ENCODE measurements at regions not wholly inside any gene's neighbourhood (a gene's known extent, or its start where the extent isn't known, plus 50 kb on each side); places are given as distances from the start of the nearest gene placed in this dataset.

GRCh38 chr13:72456486-72456885 lies 270.9 kb downstream of the MZT1 start:
- no peak for DNase-seq (ENCODE audit: low spot score)

- DNase-seq (ENCODE audit: low spot score): no peak
Measured at GRCh38 chr13:72453161-72453560, 274.3 kb downstream of the MZT1 start.

- DNase-seq (ENCODE audit: low spot score): no peak
Measured at GRCh38 chr13:72448082-72448481, 279.3 kb downstream of the MZT1 start.

GRCh38 chr13:72444999-72445398 lies 282.4 kb downstream of the MZT1 start:
- DNase-seq (ENCODE audit: low spot score): no peak

- DNase-seq (ENCODE audit: low spot score): no peak
Measured at GRCh38 chr13:72437458-72437857, 290.0 kb downstream of the MZT1 start.

- no peak for DNase-seq (ENCODE audit: low spot score)
Measured at GRCh38 chr13:72435251-72435650, 292.2 kb downstream of the MZT1 start.

GRCh38 chr13:72431981-72432682 lies 295.3 kb downstream of the MZT1 start:
- DNase-seq (ENCODE audit: low spot score): no peak

- no peak for DNase-seq (ENCODE audit: low spot score)
Measured at GRCh38 chr13:72430923-72431322, 296.5 kb downstream of the MZT1 start.

GRCh38 chr13:72427757-72428528 lies 299.5 kb downstream of the MZT1 start:
- DNase-seq (ENCODE audit: low spot score): no peak

- DNase-seq (ENCODE audit: low spot score): no peak
Measured at GRCh38 chr13:72424059-72424458, 303.4 kb downstream of the MZT1 start.

- no peak for DNase-seq (ENCODE audit: low spot score)
Measured at GRCh38 chr13:72415817-72416216, 311.6 kb downstream of the MZT1 start.

- no peak for DNase-seq (ENCODE audit: low spot score)
Measured at GRCh38 chr13:72412481-72412880, 314.9 kb downstream of the MZT1 start.

- DNase-seq (ENCODE audit: low spot score): no peak
Measured at GRCh38 chr13:72405441-72405840, 322.0 kb downstream of the MZT1 start.

GRCh38 chr13:72403396-72404010 lies 323.9 kb downstream of the MZT1 start:
- DNase-seq (ENCODE audit: low spot score): no peak

- no peak for DNase-seq (ENCODE audit: low spot score)
Measured at GRCh38 chr13:72400856-72401255, 326.6 kb downstream of the MZT1 start.

GRCh38 chr13:72399351-72399750 lies 328.1 kb downstream of the MZT1 start:
- no peak for DNase-seq (ENCODE audit: low spot score)

GRCh38 chr13:72397265-72397664 lies 330.2 kb downstream of the MZT1 start:
- DNase-seq (ENCODE audit: low spot score): no peak

- DNase-seq (ENCODE audit: low spot score): no peak
Measured at GRCh38 chr13:72390909-72391308, 336.5 kb downstream of the MZT1 start.

- no peak for DNase-seq (ENCODE audit: low spot score)
Measured at GRCh38 chr13:72386138-72386684, 341.2 kb downstream of the MZT1 start.

GRCh38 chr13:72384879-72385278 lies 342.6 kb downstream of the MZT1 start:
- no peak for DNase-seq (ENCODE audit: low spot score)

GRCh38 chr13:72384186-72384823 lies 343.1 kb downstream of the MZT1 start:
- DNase-seq (ENCODE audit: low spot score): no peak

- DNase-seq (ENCODE audit: low spot score): no peak
Measured at GRCh38 chr13:72383646-72384045, 343.8 kb downstream of the MZT1 start.
